Erythroblast (primary cell): ENCODE measurements at regions not wholly inside any gene's neighbourhood (a gene's known extent, or its start where the extent isn't known, plus 50 kb on each side); places are given as distances from the start of the nearest gene placed in this dataset.

ENCODE experiments used
- GATA1 ChIP-seq: IDR thresholded peaks from 2 replicates; pipeline ENCODE4 v1.6.1; 2011; ENCODE audit warnings: low read depth, mild to moderate bottlenecking, control low read depth, low read length, moderate library complexity
- POLR2A ChIP-seq: IDR thresholded peaks from 2 replicates; pipeline ENCODE4 v1.6.1; 2011; ENCODE audit warnings: mild to moderate bottlenecking, low read length

DNA sequence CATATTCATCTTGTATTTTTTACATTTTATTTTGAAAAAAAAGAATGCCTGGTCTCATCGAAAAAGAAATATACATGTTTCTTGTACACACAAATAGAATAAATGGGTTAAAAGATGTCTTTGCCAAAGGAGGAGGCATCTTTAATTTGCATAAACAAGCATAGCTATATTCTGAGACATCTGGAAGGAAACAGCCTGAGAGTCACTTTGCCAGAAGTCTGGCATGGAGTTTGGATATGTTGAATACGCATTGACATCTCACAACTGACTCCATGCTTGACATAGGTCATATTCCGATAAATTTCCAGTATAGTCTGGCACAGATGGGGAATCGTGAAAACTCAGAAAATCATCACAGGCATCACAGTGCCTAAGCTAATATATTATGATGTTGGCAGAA is 1317.5 kb upstream of the CELF4 start:
- TF ChIP-seq POLR2A (no peak), GATA1 (no peak)
